ENCODE measurements at regions not wholly inside any gene's neighbourhood (a gene's known extent, or its start where the extent isn't known, plus 50 kb on each side); places are given as distances from the start of the nearest gene placed in this dataset.

- Histone ChIP-seq H3K79me2 (ENCODE audit: insufficient read depth, low read length) (no peaks in the 10 kb centered on the region), H3K27me3 (ENCODE audit: low read length) (no peaks in the 10 kb centered on the region), H3K9me3 (ENCODE audit: insufficient read depth, low read length) (no peaks in the 10 kb centered on the region), H3K9ac (ENCODE audit: low read length) (no peak overlapping the region), H3F3A (ENCODE audit: insufficient read depth) (no peaks in the 10 kb centered on the region), H3K4me2 (ENCODE audit: low read depth, low read length, poor library complexity, severe bottlenecking) (no peak overlapping the region), H3K36me3 (ENCODE audit: low read length) (no peaks in the 10 kb centered on the region), H3K9me2 (replicated peaks; ENCODE audit: insufficient read depth, low read length) (no peaks in the 10 kb centered on the region), H2AFZ (ENCODE audit: low read depth, low read length, severe bottlenecking) (no peak overlapping the region), H3K4me3 (ENCODE audit: insufficient read depth, low read length, poor library complexity, severe bottlenecking) (no peak overlapping the region), H4K20me1 (ENCODE audit: low read depth, low read length) (no peaks in the 10 kb centered on the region), H3K27ac (ENCODE audit: low read depth, low read length) (no peak overlapping the region)
- no peak for TF ChIP-seq EZH2phosphoT487 (conservative IDR thresholded peaks at IDR 0.05; ENCODE audit: low read length)
- TF ChIP-seq, protein P1, sequence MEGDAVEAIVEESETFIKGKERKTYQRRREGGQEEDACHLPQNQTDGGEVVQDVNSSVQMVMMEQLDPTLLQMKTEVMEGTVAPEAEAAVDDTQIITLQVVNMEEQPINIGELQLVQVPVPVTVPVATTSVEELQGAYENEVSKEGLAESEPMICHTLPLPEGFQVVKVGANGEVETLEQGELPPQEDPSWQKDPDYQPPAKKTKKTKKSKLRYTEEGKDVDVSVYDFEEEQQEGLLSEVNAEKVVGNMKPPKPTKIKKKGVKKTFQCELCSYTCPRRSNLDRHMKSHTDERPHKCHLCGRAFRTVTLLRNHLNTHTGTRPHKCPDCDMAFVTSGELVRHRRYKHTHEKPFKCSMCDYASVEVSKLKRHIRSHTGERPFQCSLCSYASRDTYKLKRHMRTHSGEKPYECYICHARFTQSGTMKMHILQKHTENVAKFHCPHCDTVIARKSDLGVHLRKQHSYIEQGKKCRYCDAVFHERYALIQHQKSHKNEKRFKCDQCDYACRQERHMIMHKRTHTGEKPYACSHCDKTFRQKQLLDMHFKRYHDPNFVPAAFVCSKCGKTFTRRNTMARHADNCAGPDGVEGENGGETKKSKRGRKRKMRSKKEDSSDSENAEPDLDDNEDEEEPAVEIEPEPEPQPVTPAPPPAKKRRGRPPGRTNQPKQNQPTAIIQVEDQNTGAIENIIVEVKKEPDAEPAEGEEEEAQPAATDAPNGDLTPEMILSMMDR (IDR thresholded peaks at IDR 0.05; ENCODE audit: insufficient read depth, low read length, poor library complexity, severe bottlenecking): no peak
Measured at GRCh38 chr2:82986899-82987298, 1472.2 kb downstream of the SUCLG1 start.

DNA sequence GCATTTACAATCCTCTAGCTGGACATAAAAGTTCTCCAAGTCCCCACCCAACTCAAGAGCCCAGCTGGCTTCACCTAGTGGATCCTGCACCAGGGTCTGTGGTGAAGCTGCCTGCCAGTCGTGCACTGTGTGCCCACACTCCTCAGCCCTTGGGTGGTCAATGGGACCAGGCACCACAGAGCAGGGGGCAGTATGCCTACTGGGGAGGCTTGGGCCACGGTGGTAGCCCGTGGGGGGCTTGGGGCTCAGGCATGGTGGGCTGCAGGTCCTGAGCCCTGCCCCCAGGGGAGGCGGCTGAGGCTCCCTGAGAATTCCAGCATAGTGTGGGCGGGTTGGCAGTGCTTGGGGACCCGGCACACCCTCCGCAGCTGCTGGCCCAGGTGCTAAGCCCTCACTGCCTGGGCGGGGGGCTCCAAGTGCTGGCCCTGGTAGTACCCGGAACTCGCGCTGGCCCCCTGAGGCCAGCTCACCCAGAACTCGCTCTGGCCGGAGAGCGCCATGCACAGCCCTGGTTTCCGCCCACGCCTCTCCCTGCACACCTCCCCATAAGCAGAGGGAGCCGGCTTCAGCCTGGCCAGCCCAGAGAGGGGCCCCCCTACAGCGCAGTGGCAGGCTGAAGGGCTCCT is 1473.4 kb downstream of the SUCLG1 start:
- H3K4me2 ChIP-seq (ENCODE audit: low read depth, low read length, poor library complexity, severe bottlenecking): no peak overlapping the region
- H3F3A ChIP-seq (ENCODE audit: insufficient read depth): no peaks in the 10 kb centered on the region
- no peaks in the 10 kb centered on the region for H3K79me2 ChIP-seq (ENCODE audit: insufficient read depth, low read length)
- no peaks in the 10 kb centered on the region for H4K20me1 ChIP-seq (ENCODE audit: low read depth, low read length)
- H3K36me3 ChIP-seq (ENCODE audit: low read length): no peaks in the 10 kb centered on the region
- H3K4me3 ChIP-seq (ENCODE audit: insufficient read depth, low read length, poor library complexity, severe bottlenecking): no peak overlapping the region
- H3K9me3 ChIP-seq (ENCODE audit: insufficient read depth, low read length): no peaks in the 10 kb centered on the region
- H2AFZ ChIP-seq (ENCODE audit: low read depth, low read length, severe bottlenecking): no peak overlapping the region
- H3K9me2 ChIP-seq (replicated peaks; ENCODE audit: insufficient read depth, low read length): no peaks in the 10 kb centered on the region
- TF ChIP-seq EZH2phosphoT487 (conservative IDR thresholded peaks at IDR 0.05; ENCODE audit: low read length): no peak
- H3K9ac ChIP-seq (ENCODE audit: low read length): no peak overlapping the region
- no peaks in the 10 kb centered on the region for H3K27me3 ChIP-seq (ENCODE audit: low read length)
- no peak overlapping the region for H3K27ac ChIP-seq (ENCODE audit: low read depth, low read length)

- no peaks in the 10 kb centered on the region for H3K79me2 ChIP-seq (ENCODE audit: insufficient read depth, low read length)
- TF ChIP-seq EZH2phosphoT487 (conservative IDR thresholded peaks at IDR 0.05; ENCODE audit: low read length): no peak
- TF ChIP-seq, protein P1 (IDR thresholded peaks at IDR 0.05; ENCODE audit: insufficient read depth, low read length, poor library complexity, severe bottlenecking): no peak
Measured at GRCh38 chr2:82968358-82968757, 1490.7 kb downstream of the SUCLG1 start.

GRCh38 chr2:82964341-82964740 is 1494.7 kb downstream of the SUCLG1 start:
- Histone ChIP-seq H3K79me2 (ENCODE audit: insufficient read depth, low read length) (no peaks in the 10 kb centered on the region), H4K20me1 (ENCODE audit: low read depth, low read length) (no peaks in the 10 kb centered on the region), H3K9me3 (ENCODE audit: insufficient read depth, low read length) (no peaks in the 10 kb centered on the region), H3K27ac (ENCODE audit: low read depth, low read length) (no peak overlapping the region), H3F3A (ENCODE audit: insufficient read depth) (no peaks in the 10 kb centered on the region), H3K4me3 (ENCODE audit: insufficient read depth, low read length, poor library complexity, severe bottlenecking) (no peak overlapping the region), H3K27me3 (ENCODE audit: low read length) (no peaks in the 10 kb centered on the region), H3K4me2 (ENCODE audit: low read depth, low read length, poor library complexity, severe bottlenecking) (no peak overlapping the region), H3K36me3 (ENCODE audit: low read length) (no peaks in the 10 kb centered on the region), H3K9me2 (replicated peaks; ENCODE audit: insufficient read depth, low read length) (no peaks in the 10 kb centered on the region), H3K9ac (ENCODE audit: low read length) (no peak overlapping the region), H2AFZ (ENCODE audit: low read depth, low read length, severe bottlenecking) (no peak overlapping the region)
- no peak for TF ChIP-seq EZH2phosphoT487 (conservative IDR thresholded peaks at IDR 0.05; ENCODE audit: low read length)
- TF ChIP-seq, protein P1 (IDR thresholded peaks at IDR 0.05; ENCODE audit: insufficient read depth, low read length, poor library complexity, severe bottlenecking): no peak

More at GRCh38 chr2:82968358-82968757, 1490.7 kb downstream of the SUCLG1 start:
- no peaks in the 10 kb centered on the region for H3F3A ChIP-seq (ENCODE audit: insufficient read depth)
- no peak overlapping the region for H3K4me2 ChIP-seq (ENCODE audit: low read depth, low read length, poor library complexity, severe bottlenecking)
- no peaks in the 10 kb centered on the region for H3K36me3 ChIP-seq (ENCODE audit: low read length)
- H3K27ac ChIP-seq (ENCODE audit: low read depth, low read length): no peak overlapping the region
- no peak overlapping the region for H3K4me3 ChIP-seq (ENCODE audit: insufficient read depth, low read length, poor library complexity, severe bottlenecking)
- no peaks in the 10 kb centered on the region for H3K27me3 ChIP-seq (ENCODE audit: low read length)
- H2AFZ ChIP-seq (ENCODE audit: low read depth, low read length, severe bottlenecking): no peak overlapping the region
- no peaks in the 10 kb centered on the region for H3K9me3 ChIP-seq (ENCODE audit: insufficient read depth, low read length)
- H4K20me1 ChIP-seq (ENCODE audit: low read depth, low read length): no peaks in the 10 kb centered on the region
- H3K9me2 ChIP-seq (replicated peaks; ENCODE audit: insufficient read depth, low read length): no peaks in the 10 kb centered on the region
- H3K9ac ChIP-seq (ENCODE audit: low read length): no peak overlapping the region

All from SU-DHL-6 (cell line).